K562 (cell line): ENCODE measurements at regions not wholly inside any gene's neighbourhood (a gene's known extent, or its start where the extent isn't known, plus 50 kb on each side); places are given as distances from the start of the nearest gene placed in this dataset.

Source experiments
- BDP1 ChIP-seq: IDR thresholded peaks from 3 replicates; pipeline ENCODE4 v1.6.1; 2011; ENCODE audit not compliant: insufficient read length, insufficient read depth
- CREM ChIP-seq: IDR thresholded peaks from 2 replicates; pipeline ENCODE4 v1.6.1; 2014; ENCODE audit warnings: antibody characterized with exemption, low read depth
- CSDE1 ChIP-seq, 2 experiments: fragments of 450-650 bp; IDR thresholded peaks; 2 replicates each; pipeline ENCODE4 v1.6.1; 2016; ENCODE audit warnings: mild to moderate bottlenecking in 1 of 2
- FOXM1 ChIP-seq, 2 experiments: fragments of 450-650 bp in 1 of 2; sonication (generic) in 1 of 2; formaldehyde crosslinking in 1 of 2; IDR thresholded peaks; 2 replicates each; pipeline versions ENCODE4 v1.6.1 to v1.9.0; 2017 to 2022; ENCODE audit warnings: low read depth in 2 of 2, mild to moderate bottlenecking in 2 of 2, missing genetic modification reagents in 1 of 2, moderate library complexity in 1 of 2
- HMGN3 ChIP-seq: IDR thresholded peaks from 2 replicates; pipeline ENCODE4 v1.6.1; 2011; ENCODE audit warnings: borderline replicate concordance, low read depth, mild to moderate bottlenecking, mixed read lengths, low read length; ENCODE audit not compliant: insufficient read length; ENCODE audit errors: extremely low read depth
- L3MBTL2 ChIP-seq: fragments of 450-650 bp; IDR thresholded peaks from 2 replicates; pipeline ENCODE4 v1.6.1; 2016; ENCODE audit warnings: mild to moderate bottlenecking, moderate library complexity
- RBM34 ChIP-seq: fragments of 200-400 bp; formaldehyde crosslinking; IDR thresholded peaks from 2 replicates; pipeline ENCODE4 v1.6.1; 2018; ENCODE audit warnings: low read length, borderline replicate concordance; ENCODE audit not compliant: insufficient read depth
- RCOR1 ChIP-seq, 2 experiments: IDR thresholded peaks; 2 replicates each; pipeline ENCODE4 v1.6.1; 2012; ENCODE audit warnings: low read depth in 2 of 2, low read length in 2 of 2, borderline replicate concordance in 1 of 2, improper control_type of control experiment in 1 of 2
- RUNX1 ChIP-seq: sonication (generic); IDR thresholded peaks from 2 replicates; pipeline ENCODE4 v1.6.1; 2016; ENCODE audit warnings: antibody characterized with exemption, low read depth
- TAF1 ChIP-seq: IDR thresholded peaks from 2 replicates; pipeline ENCODE4 v1.6.1; 2011; ENCODE audit warnings: mild to moderate bottlenecking, low read length, moderate library complexity; ENCODE audit not compliant: insufficient read depth, control insufficient read depth, severe bottlenecking; ENCODE audit errors: extremely low read depth
- ZNF12 ChIP-seq: sonication (generic); formaldehyde crosslinking; IDR thresholded peaks from 2 replicates; pipeline ENCODE4 v1.4.0; 2020; ENCODE audit warnings: mild to moderate bottlenecking, missing genetic modification reagents
- TF ChIP-seq, protein P1 (sequence below): fragments of 200-800 bp; sonication (Bioruptor generic); IDR thresholded peaks from 2 replicates; pipeline ENCODE4 v1.6.1; 2017; ENCODE audit warnings: missing genetic modification characterization, missing compliant biosample characterization

DNA sequence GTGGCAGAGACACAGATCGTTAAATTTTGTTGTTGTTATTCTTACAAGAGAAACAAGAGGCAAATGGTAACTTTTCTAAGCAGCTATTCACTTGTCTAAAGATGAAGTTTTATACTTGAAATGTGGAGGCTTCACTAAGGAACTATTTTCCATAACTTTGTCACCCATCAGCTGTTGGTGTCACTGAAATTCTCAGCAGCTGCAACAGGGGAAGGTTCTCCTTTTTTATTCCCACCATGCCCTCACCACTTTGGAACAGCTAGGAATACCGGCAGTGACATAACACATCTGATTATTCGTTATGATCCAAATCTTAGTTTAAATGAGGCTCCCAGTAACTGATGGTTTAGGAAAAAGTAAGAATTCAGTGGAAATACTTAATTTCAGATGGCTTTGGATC, 147.0 kb upstream of the LEF1 start (continued):
- TF ChIP-seq HMGN3 = no peak
- TF ChIP-seq TAF1 = no peak
- TF ChIP-seq BDP1 = no peak
- no peak for TF ChIP-seq RUNX1
- TF ChIP-seq CSDE1 (IDR thresholded peaks at IDR 0.05) = no peak
- no peak for TF ChIP-seq RBM34
- no peak for TF ChIP-seq RCOR1 (IDR thresholded peaks at IDR 0.05; ENCODE audit: borderline replicate concordance in 1 of 2, low read depth in 2 of 2, low read length in 2 of 2)
- TF ChIP-seq, protein P1, sequence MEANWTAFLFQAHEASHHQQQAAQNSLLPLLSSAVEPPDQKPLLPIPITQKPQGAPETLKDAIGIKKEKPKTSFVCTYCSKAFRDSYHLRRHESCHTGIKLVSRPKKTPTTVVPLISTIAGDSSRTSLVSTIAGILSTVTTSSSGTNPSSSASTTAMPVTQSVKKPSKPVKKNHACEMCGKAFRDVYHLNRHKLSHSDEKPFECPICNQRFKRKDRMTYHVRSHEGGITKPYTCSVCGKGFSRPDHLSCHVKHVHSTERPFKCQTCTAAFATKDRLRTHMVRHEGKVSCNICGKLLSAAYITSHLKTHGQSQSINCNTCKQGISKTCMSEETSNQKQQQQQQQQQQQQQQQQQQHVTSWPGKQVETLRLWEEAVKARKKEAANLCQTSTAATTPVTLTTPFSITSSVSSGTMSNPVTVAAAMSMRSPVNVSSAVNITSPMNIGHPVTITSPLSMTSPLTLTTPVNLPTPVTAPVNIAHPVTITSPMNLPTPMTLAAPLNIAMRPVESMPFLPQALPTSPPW (CRISPR knock-in tag) = no peak
- no peak for TF ChIP-seq ZNF12
- TF ChIP-seq FOXM1 (IDR thresholded peaks at IDR 0.05; ENCODE audit: low read depth) = no peak
- TF ChIP-seq FOXM1 (CRISPR knock-in tag; IDR thresholded peaks at IDR 0.05; ENCODE audit: low read depth) = no peak
- no peak for TF ChIP-seq CREM
- no peak for TF ChIP-seq L3MBTL2
- TF ChIP-seq, all 486 proteins: peak for 0
